Loucy (cell line): ENCODE measurements at regions not wholly inside any gene's neighbourhood (a gene's known extent, or its start where the extent isn't known, plus 50 kb on each side); places are given as distances from the start of the nearest gene placed in this dataset.

Experiments
- H2AFZ ChIP-seq: fragments of 200-600 bp; sonication (generic); 2 replicates; pipeline ENCODE4 v1.6.0; 2016; ENCODE audit warnings: antibody characterized with exemption, mild to moderate bottlenecking, low read length, moderate library complexity
- H3F3A ChIP-seq: fragments of 200-600 bp; 2 replicates; pipeline ENCODE4 v1.6.0; 2016; ENCODE audit warnings: antibody characterized with exemption, low read depth, mild to moderate bottlenecking
- H3K27me3 ChIP-seq: fragments of 200-600 bp; sonication (generic); 2 replicates; pipeline ENCODE4 v1.6.1; 2014; ENCODE audit warnings: low read length, mild to moderate bottlenecking; ENCODE audit not compliant: insufficient read depth, poor library complexity, severe bottlenecking
- H3K36me3 ChIP-seq: fragments of 200-600 bp; sonication (generic); 2 replicates; pipeline ENCODE4 v1.6.1; 2016; ENCODE audit warnings: low read length; ENCODE audit not compliant: insufficient read depth
- H3K4me1 ChIP-seq: fragments of 200-600 bp; sonication (generic); 2 replicates; pipeline ENCODE4 v1.5.1; 2014; ENCODE audit warnings: low read length, mild to moderate bottlenecking; ENCODE audit not compliant: insufficient read depth, poor library complexity, severe bottlenecking
- H3K4me2 ChIP-seq: fragments of 200-600 bp; sonication (generic); 2 replicates; pipeline ENCODE4 v1.6.0; 2014; ENCODE audit warnings: antibody characterized with exemption, low read length, low read depth, mild to moderate bottlenecking; ENCODE audit not compliant: poor library complexity, severe bottlenecking
- H3K4me3 ChIP-seq: fragments of 200-600 bp; sonication (generic); 2 replicates; pipeline ENCODE4 v1.5.1; 2014; ENCODE audit warnings: low read length, mild to moderate bottlenecking, mixed read lengths; ENCODE audit not compliant: poor library complexity, severe bottlenecking
- H3K79me2 ChIP-seq: fragments of 200-600 bp; sonication (generic); 2 replicates; pipeline ENCODE4 v1.6.1; 2014; ENCODE audit warnings: low read length; ENCODE audit not compliant: insufficient read depth
- H3K9ac ChIP-seq: fragments of 200-600 bp; sonication (generic); 2 replicates; pipeline ENCODE4 v1.6.0; 2014; ENCODE audit warnings: mild to moderate bottlenecking, low read depth, low read length, moderate library complexity; ENCODE audit not compliant: poor library complexity, severe bottlenecking
- H3K9me2 ChIP-seq: fragments of 200-600 bp; sonication (generic); replicated peaks from 2 replicates; pipeline ENCODE4 v1.6.1; 2016; ENCODE audit warnings: low read depth, low read length, mixed read lengths
- H3K9me3 ChIP-seq: fragments of 200-600 bp; sonication (generic); 2 replicates; pipeline ENCODE4 v1.6.1; 2014; ENCODE audit warnings: mild to moderate bottlenecking, antibody characterized with exemption, low read length, low read depth; ENCODE audit not compliant: insufficient read depth
- H4K20me1 ChIP-seq: fragments of 200-600 bp; sonication (generic); 2 replicates; pipeline ENCODE4 v1.6.0; 2014; ENCODE audit warnings: antibody characterized with exemption, low read length, mild to moderate bottlenecking; ENCODE audit not compliant: insufficient read depth, poor library complexity, severe bottlenecking
- CTCF ChIP-seq: fragments of 200-600 bp; sonication (generic); conservative IDR thresholded peaks from 2 replicates; pipeline ENCODE4 v1.5.1; 2014; ENCODE audit warnings: mild to moderate bottlenecking, antibody characterized with exemption, low read length
- EZH2phosphoT487 ChIP-seq: fragments of 200-600 bp; IDR thresholded peaks from 2 replicates; pipeline ENCODE4 v1.6.1; 2018; ENCODE audit warnings: antibody characterized with exemption, mild to moderate bottlenecking, moderate library complexity, borderline replicate concordance

- Histone ChIP-seq H3K4me1 (no peaks in the 10 kb centered on the region), H2AFZ (no peak overlapping the region), H3K36me3 (no peaks in the 10 kb centered on the region), H3F3A (no peaks in the 10 kb centered on the region), H3K4me2 (no peak overlapping the region), H3K9me3 (no peaks in the 10 kb centered on the region), H3K9me2 (no peaks in the 10 kb centered on the region), H4K20me1 (no peaks in the 10 kb centered on the region), H3K9ac (no peak overlapping the region), H3K27me3 (no peaks in the 10 kb centered on the region), H3K4me3 (no peak overlapping the region), H3K79me2 (no peaks in the 10 kb centered on the region)
- TF ChIP-seq EZH2phosphoT487 (no peak), CTCF (no peak)
Measured at GRCh38 chr11:80827781-80828180, 1387.0 kb upstream of the TENM4 start.

- H3K4me3 ChIP-seq, result no peak overlapping the region
- H3K4me1 ChIP-seq, result no peaks in the 10 kb centered on the region
- H4K20me1 ChIP-seq, result no peaks in the 10 kb centered on the region
- no peaks in the 10 kb centered on the region for H3F3A ChIP-seq
- H3K79me2 ChIP-seq, result no peaks in the 10 kb centered on the region
- H3K4me2 ChIP-seq, result no peak overlapping the region
- no peak overlapping the region for H3K9ac ChIP-seq
- H3K9me2 ChIP-seq, result no peaks in the 10 kb centered on the region
- H3K36me3 ChIP-seq, result no peaks in the 10 kb centered on the region
- H3K27me3 ChIP-seq, result no peaks in the 10 kb centered on the region
- no peaks in the 10 kb centered on the region for H3K9me3 ChIP-seq
- H2AFZ ChIP-seq, result no peak overlapping the region
- TF ChIP-seq CTCF (no peak), EZH2phosphoT487 (no peak)
Measured at GRCh38 chr11:80826808-80827207, 1386.0 kb upstream of the TENM4 start.

- Histone ChIP-seq H3K27me3 (no peaks in the 10 kb centered on the region), H3K9ac (no peak overlapping the region), H3K79me2 (no peaks in the 10 kb centered on the region), H3F3A (no peaks in the 10 kb centered on the region), H2AFZ (no peak overlapping the region), H3K36me3 (no peaks in the 10 kb centered on the region), H4K20me1 (no peaks in the 10 kb centered on the region), H3K9me3 (no peaks in the 10 kb centered on the region), H3K9me2 (no peaks in the 10 kb centered on the region), H3K4me3 (no peak overlapping the region), H3K4me1 (no peaks in the 10 kb centered on the region), H3K4me2 (no peak overlapping the region)
- TF ChIP-seq CTCF (no peak), EZH2phosphoT487 (no peak)
Measured at GRCh38 chr11:80822308-80822707, 1381.5 kb upstream of the TENM4 start.
